HK-2 (cell line): ENCODE measurements at regions not wholly inside any gene's neighbourhood (a gene's known extent, or its start where the extent isn't known, plus 50 kb on each side); places are given as distances from the start of the nearest gene placed in this dataset.

Source experiments
- DNase-seq: peaks from one replicate; pipeline ENCODE4 v3.0.0-alpha.2; 2018; ENCODE audit not compliant: unreplicated experiment

- DNase-seq, result no peak
Measured at GRCh38 chr10:110355141-110355831, 50.6 kb upstream of the SMNDC1 start.

- no peak for DNase-seq
Measured at GRCh38 chr10:110355922-110356627, 51.4 kb upstream of the SMNDC1 start.

GRCh38 chr10:110356628-110357245 lies 52.0 kb upstream of the SMNDC1 start:
- DNase-seq, result peak; percentile 91

- DNase-seq, result no peak
Measured at GRCh38 chr10:110357252-110357780, 52.6 kb upstream of the SMNDC1 start.

GRCh38 chr10:110357871-110358270 lies 53.2 kb upstream of the SMNDC1 start:
- DNase-seq, result no peak

- no peak for DNase-seq
Measured at GRCh38 chr10:110358278-110358677, 53.6 kb upstream of the SMNDC1 start.

- peak; percentile 61 for DNase-seq
Measured at GRCh38 chr10:110358869-110359629, 54.3 kb upstream of the SMNDC1 start.

- peak; percentile 51 for DNase-seq
Measured at GRCh38 chr10:110360857-110361474, 56.2 kb upstream of the SMNDC1 start.

- no peak for DNase-seq
Measured at GRCh38 chr10:110361800-110362456, 57.2 kb upstream of the SMNDC1 start.

- DNase-seq, result no peak
Measured at GRCh38 chr10:110363572-110364411, 59.1 kb upstream of the SMNDC1 start.

- no peak for DNase-seq
Measured at GRCh38 chr10:110364531-110364937, 59.8 kb upstream of the SMNDC1 start.

GRCh38 chr10:110365356-110366143 lies 60.8 kb upstream of the SMNDC1 start:
- DNase-seq, result no peak

- no peak for DNase-seq
Measured at GRCh38 chr10:110366635-110367034, 61.9 kb upstream of the SMNDC1 start.

GRCh38 chr10:110368002-110368401 lies 63.3 kb upstream of the SMNDC1 start:
- no peak for DNase-seq

- DNase-seq, result no peak
Measured at GRCh38 chr10:110368556-110368955, 63.8 kb upstream of the SMNDC1 start.

GRCh38 chr10:110370006-110370405 lies 65.3 kb upstream of the SMNDC1 start:
- no peak for DNase-seq

GRCh38 chr10:110372656-110373055 lies 67.9 kb upstream of the SMNDC1 start:
- DNase-seq, result no peak

GRCh38 chr10:110373059-110373458 lies 68.3 kb upstream of the SMNDC1 start:
- DNase-seq, result no peak
